Glutamatergic neuron (in vitro differentiated cells): ENCODE measurements at regions not wholly inside any gene's neighbourhood (a gene's known extent, or its start where the extent isn't known, plus 50 kb on each side); places are given as distances from the start of the nearest gene placed in this dataset.
"Not testable (repeated sequence)": the region's sequence is repeated elsewhere in the genome, so short reads cannot be mapped to it uniquely, and the experiment has no call there.

Experiments used
- DNase-seq: peaks from one replicate; pipeline ENCODE4 v3.0.0; 2022
- H3K27ac Mint-ChIP-seq: one replicate; pipeline ENCODE4 v1.8.0; 2020; ENCODE audit warnings: mild to moderate bottlenecking, mixed read lengths, inconsistent platforms; ENCODE audit not compliant: unreplicated experiment
- H3K27me3 Mint-ChIP-seq: one replicate; pipeline ENCODE4 v1.8.0; 2020; ENCODE audit warnings: mild to moderate bottlenecking, moderate library complexity, mixed read lengths, inconsistent platforms; ENCODE audit not compliant: unreplicated experiment
- H3K36me3 Mint-ChIP-seq: one replicate; pipeline ENCODE4 v1.8.0; 2020; ENCODE audit warnings: mild to moderate bottlenecking, mixed read lengths, inconsistent platforms; ENCODE audit not compliant: unreplicated experiment
- H3K4me1 Mint-ChIP-seq: one replicate; pipeline ENCODE4 v1.8.0; 2020; ENCODE audit warnings: mild to moderate bottlenecking, low read depth, mixed read lengths, inconsistent platforms; ENCODE audit not compliant: unreplicated experiment
- H3K4me3 Mint-ChIP-seq: one replicate; pipeline ENCODE4 v1.8.0; 2020; ENCODE audit warnings: mild to moderate bottlenecking, mixed read lengths, inconsistent platforms; ENCODE audit not compliant: unreplicated experiment
- H3K9me3 Mint-ChIP-seq: one replicate; pipeline ENCODE4 v1.8.0; 2020; ENCODE audit warnings: mild to moderate bottlenecking, moderate library complexity, mixed read lengths, inconsistent platforms; ENCODE audit not compliant: unreplicated experiment
- TF ChIP-seq, protein P1 (sequence below): fragments of 200-600 bp; sonication (generic); IDR thresholded peaks from one replicate; pipeline ENCODE4 v1.5.0; 2021; ENCODE audit not compliant: partially characterized antibody, unreplicated experiment

DNA sequence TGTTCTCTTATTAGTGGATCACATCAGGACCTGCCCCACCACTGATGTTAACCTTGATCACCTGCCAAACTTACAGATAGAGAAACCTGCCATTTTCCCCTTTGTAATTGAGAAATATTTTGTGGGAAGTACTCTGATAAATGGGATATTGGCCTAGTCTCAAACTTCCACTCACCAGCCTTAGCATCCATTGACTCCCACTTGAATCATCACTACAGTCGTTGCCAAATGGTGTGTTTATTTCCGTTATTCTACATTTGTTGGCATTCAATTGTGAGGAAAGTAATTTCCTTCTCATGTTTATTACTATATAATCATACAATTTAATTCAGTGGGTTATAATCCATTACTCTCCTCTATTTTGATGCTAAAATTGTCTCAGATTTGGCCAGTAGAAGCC, 156.4 kb upstream of the CXCL13 start:
- Mint-ChIP-seq H3K9me3 (no peaks in the 10 kb centered on the region), H3K27me3 (no peaks in the 10 kb centered on the region), H3K4me1 (no peaks in the 10 kb centered on the region), H3K4me3 (no peak overlapping the region), H3K27ac (no peak overlapping the region), H3K36me3 (no peaks in the 10 kb centered on the region)
- TF ChIP-seq, protein P1, sequence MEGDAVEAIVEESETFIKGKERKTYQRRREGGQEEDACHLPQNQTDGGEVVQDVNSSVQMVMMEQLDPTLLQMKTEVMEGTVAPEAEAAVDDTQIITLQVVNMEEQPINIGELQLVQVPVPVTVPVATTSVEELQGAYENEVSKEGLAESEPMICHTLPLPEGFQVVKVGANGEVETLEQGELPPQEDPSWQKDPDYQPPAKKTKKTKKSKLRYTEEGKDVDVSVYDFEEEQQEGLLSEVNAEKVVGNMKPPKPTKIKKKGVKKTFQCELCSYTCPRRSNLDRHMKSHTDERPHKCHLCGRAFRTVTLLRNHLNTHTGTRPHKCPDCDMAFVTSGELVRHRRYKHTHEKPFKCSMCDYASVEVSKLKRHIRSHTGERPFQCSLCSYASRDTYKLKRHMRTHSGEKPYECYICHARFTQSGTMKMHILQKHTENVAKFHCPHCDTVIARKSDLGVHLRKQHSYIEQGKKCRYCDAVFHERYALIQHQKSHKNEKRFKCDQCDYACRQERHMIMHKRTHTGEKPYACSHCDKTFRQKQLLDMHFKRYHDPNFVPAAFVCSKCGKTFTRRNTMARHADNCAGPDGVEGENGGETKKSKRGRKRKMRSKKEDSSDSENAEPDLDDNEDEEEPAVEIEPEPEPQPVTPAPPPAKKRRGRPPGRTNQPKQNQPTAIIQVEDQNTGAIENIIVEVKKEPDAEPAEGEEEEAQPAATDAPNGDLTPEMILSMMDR = no peak
- no peak for DNase-seq

DNA sequence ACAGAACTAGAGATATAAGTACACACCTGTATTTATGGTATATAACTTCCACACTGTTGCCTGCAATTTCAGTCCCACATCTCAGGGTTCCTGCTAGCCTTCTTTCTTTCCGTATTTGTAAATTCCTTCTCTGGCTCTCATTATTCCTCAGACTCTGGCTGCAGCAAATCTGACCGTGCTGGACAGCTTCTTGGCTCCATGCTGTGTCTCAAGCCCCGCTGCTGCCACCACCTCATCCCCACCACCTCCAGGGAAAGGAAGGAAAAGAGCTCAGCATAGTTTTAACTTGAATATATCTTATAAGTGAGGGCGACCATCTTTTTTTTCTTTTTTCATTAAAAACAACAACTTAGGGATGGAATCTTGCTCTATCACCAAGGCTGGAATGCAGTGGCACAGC, 155.6 kb upstream of the CXCL13 start:
- H3K27me3 Mint-ChIP-seq = no peaks in the 10 kb centered on the region

DNA sequence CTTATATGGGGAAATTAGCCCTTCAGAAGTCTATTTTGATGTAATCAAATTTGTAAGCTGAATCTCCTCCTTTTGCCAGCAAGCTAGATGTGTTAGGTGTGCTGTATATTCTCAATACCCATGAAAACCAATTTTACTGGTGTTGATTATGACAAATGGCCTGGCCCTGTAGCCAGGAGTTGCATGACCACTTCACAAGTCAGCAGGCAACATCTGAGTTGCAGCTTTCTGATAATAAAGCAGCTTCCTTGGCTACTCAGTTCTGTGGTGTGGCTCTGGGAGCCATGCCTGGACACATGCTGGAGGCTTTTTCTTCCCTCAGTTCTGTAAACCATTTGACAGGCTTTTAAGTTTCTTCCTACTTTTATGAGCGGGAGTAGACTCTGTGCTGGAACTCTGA, 154.1 kb upstream of the CXCL13 start:
- Mint-ChIP-seq H3K4me1 (no peaks in the 10 kb centered on the region), H3K27me3 (no peaks in the 10 kb centered on the region), H3K4me3 (no peak overlapping the region), H3K9me3 (no peaks in the 10 kb centered on the region), H3K36me3 (no peaks in the 10 kb centered on the region), H3K27ac (no peak overlapping the region)
- TF ChIP-seq, protein P1 = no peak
- no peak for DNase-seq

More for the DNA sequence above, 155.6 kb upstream of the CXCL13 start:
- Mint-ChIP-seq H3K4me1 (no peaks in the 10 kb centered on the region), H3K4me3 (no peak overlapping the region), H3K9me3 (no peaks in the 10 kb centered on the region), H3K36me3 (no peaks in the 10 kb centered on the region), H3K27ac (no peak overlapping the region)
- TF ChIP-seq, protein P1 = no peak
- DNase-seq = no peak

GRCh38 chr4:77452117-77452516, 153.5 kb upstream of the CXCL13 start:
- not testable (repeated sequence) for H3K27me3 Mint-ChIP-seq, H3K27ac Mint-ChIP-seq, DNase-seq, H3K9me3 Mint-ChIP-seq, H3K4me3 Mint-ChIP-seq, H3K36me3 Mint-ChIP-seq, H3K4me1 Mint-ChIP-seq

GRCh38 chr4:77453911-77454310, 151.7 kb upstream of the CXCL13 start:
- Mint-ChIP-seq H3K4me1 (no peaks in the 10 kb centered on the region), H3K36me3 (no peaks in the 10 kb centered on the region), H3K9me3 (no peaks in the 10 kb centered on the region), H3K27ac (no peak overlapping the region), H3K27me3 (no peaks in the 10 kb centered on the region), H3K4me3 (no peak overlapping the region)
- TF ChIP-seq, protein P1 = no peak
- DNase-seq = no peak

GRCh38 chr4:77454858-77455257, 150.8 kb upstream of the CXCL13 start:
- no peaks in the 10 kb centered on the region for H3K36me3 Mint-ChIP-seq
- H3K27me3 Mint-ChIP-seq = no peaks in the 10 kb centered on the region
- no peak overlapping the region for H3K27ac Mint-ChIP-seq
- no peaks in the 10 kb centered on the region for H3K4me1 Mint-ChIP-seq
- DNase-seq = no peak
- H3K9me3 Mint-ChIP-seq = no peaks in the 10 kb centered on the region
- no peak overlapping the region for H3K4me3 Mint-ChIP-seq
- TF ChIP-seq, protein P1 = no peak

- H3K36me3 Mint-ChIP-seq = peaks cover 13% of the 10 kb centered on the region
- H3K4me1 Mint-ChIP-seq, H3K9me3 Mint-ChIP-seq, H3K27ac Mint-ChIP-seq, DNase-seq, H3K4me3 Mint-ChIP-seq, H3K27me3 Mint-ChIP-seq: not testable (repeated sequence)
These were observed 141.5 kb upstream of the CXCL13 start for GRCh38 chr4:77464100-77464499.
